ENCODE measurements at regions not wholly inside any gene's neighbourhood (a gene's known extent, or its start where the extent isn't known, plus 50 kb on each side); places are given as distances from the start of the nearest gene placed in this dataset.

DNA sequence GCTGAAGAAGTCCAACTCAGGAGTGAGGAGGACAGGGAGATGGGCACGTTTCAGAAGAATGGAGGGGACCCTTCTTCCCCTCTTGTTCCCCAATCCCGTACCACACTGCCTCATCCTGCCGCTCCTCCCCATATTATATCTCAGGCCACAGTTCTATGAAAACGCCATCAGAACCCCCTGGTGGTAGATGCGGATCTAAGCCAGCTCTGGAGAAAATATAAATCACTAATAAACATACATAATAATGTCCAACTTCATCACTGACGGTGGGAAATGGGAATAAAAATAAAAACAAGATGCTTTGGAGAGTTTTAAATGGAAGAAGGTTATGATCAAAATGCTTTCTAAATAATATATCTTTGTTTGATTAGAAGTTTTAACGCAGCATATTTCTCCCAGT lies 400.3 kb downstream of the CADM1 start:
- TF ChIP-seq, protein P1, sequence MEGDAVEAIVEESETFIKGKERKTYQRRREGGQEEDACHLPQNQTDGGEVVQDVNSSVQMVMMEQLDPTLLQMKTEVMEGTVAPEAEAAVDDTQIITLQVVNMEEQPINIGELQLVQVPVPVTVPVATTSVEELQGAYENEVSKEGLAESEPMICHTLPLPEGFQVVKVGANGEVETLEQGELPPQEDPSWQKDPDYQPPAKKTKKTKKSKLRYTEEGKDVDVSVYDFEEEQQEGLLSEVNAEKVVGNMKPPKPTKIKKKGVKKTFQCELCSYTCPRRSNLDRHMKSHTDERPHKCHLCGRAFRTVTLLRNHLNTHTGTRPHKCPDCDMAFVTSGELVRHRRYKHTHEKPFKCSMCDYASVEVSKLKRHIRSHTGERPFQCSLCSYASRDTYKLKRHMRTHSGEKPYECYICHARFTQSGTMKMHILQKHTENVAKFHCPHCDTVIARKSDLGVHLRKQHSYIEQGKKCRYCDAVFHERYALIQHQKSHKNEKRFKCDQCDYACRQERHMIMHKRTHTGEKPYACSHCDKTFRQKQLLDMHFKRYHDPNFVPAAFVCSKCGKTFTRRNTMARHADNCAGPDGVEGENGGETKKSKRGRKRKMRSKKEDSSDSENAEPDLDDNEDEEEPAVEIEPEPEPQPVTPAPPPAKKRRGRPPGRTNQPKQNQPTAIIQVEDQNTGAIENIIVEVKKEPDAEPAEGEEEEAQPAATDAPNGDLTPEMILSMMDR (IDR thresholded peaks at IDR 0.05), result no peak
- no peak for TF ChIP-seq ZNF317 (CRISPR knock-in tag; IDR thresholded peaks at IDR 0.05; ENCODE audit: borderline replicate concordance, low read depth)
- TF ChIP-seq SP1 (CRISPR knock-in tag; conservative IDR thresholded peaks at IDR 0.05), result no peak
- no peak for TF ChIP-seq ELF4 (CRISPR knock-in tag; IDR thresholded peaks at IDR 0.05; ENCODE audit: low read depth)
- TF ChIP-seq SMAD4 (CRISPR knock-in tag; IDR thresholded peaks at IDR 0.05), result no peak
- TF ChIP-seq, protein P2, sequence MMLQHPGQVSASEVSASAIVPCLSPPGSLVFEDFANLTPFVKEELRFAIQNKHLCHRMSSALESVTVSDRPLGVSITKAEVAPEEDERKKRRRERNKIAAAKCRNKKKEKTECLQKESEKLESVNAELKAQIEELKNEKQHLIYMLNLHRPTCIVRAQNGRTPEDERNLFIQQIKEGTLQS (CRISPR knock-in tag; conservative IDR thresholded peaks at IDR 0.05), result no peak
- TF ChIP-seq, protein P3, sequence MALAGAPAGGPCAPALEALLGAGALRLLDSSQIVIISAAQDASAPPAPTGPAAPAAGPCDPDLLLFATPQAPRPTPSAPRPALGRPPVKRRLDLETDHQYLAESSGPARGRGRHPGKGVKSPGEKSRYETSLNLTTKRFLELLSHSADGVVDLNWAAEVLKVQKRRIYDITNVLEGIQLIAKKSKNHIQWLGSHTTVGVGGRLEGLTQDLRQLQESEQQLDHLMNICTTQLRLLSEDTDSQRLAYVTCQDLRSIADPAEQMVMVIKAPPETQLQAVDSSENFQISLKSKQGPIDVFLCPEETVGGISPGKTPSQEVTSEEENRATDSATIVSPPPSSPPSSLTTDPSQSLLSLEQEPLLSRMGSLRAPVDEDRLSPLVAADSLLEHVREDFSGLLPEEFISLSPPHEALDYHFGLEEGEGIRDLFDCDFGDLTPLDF (CRISPR knock-in tag; IDR thresholded peaks at IDR 0.05), result no peak
- TF ChIP-seq ZBTB21 (CRISPR knock-in tag; IDR thresholded peaks at IDR 0.05; ENCODE audit: borderline replicate concordance), result no peak
- no peak for TF ChIP-seq TP53 (CRISPR knock-in tag; IDR thresholded peaks at IDR 0.05)
- no peak for TF ChIP-seq NR2C2 (CRISPR knock-in tag; IDR thresholded peaks at IDR 0.05)
- TF ChIP-seq TEAD4 (CRISPR knock-in tag; IDR thresholded peaks at IDR 0.05), result no peak
- no peak for TF ChIP-seq NR3C1 (CRISPR knock-in tag; conservative IDR thresholded peaks at IDR 0.05; ENCODE audit: low read depth)

Data from WTC11 (cell line).